CD4-positive, alpha-beta T cell treated with Interleukin-21 for 1 hour (primary cell): ENCODE measurements at regions not wholly inside any gene's neighbourhood (a gene's known extent, or its start where the extent isn't known, plus 50 kb on each side); places are given as distances from the start of the nearest gene placed in this dataset.

ENCODE experiments used
- DNase-seq: peaks from one replicate; pipeline ENCODE4 v3.0.0-alpha.2; 2020

GRCh38 chr13:23488442-23488841 is 54.9 kb upstream of the SACS start:
- DNase-seq: peak; percentile 12

GRCh38 chr13:23496255-23496654 is 62.8 kb upstream of the SACS start:
- DNase-seq: no peak

- no peak for DNase-seq
These were observed 63.7 kb upstream of the SACS start for GRCh38 chr13:23497191-23497590.

- DNase-seq: no peak
These were observed 67.3 kb upstream of the SACS start for GRCh38 chr13:23500849-23501248.

- no peak for DNase-seq
These were observed 66.0 kb upstream of the TNFRSF19 start for GRCh38 chr13:23504180-23504579.

GRCh38 chr13:23505007-23505406 is 65.2 kb upstream of the TNFRSF19 start:
- no peak for DNase-seq

- DNase-seq: no peak
These were observed 64.0 kb upstream of the TNFRSF19 start for GRCh38 chr13:23506071-23506806.

- DNase-seq: no peak
These were observed 63.4 kb upstream of the TNFRSF19 start for GRCh38 chr13:23506807-23507291.

GRCh38 chr13:23509781-23510543 is 60.2 kb upstream of the TNFRSF19 start:
- DNase-seq: no peak

- no peak for DNase-seq
These were observed 59.7 kb upstream of the TNFRSF19 start for GRCh38 chr13:23510544-23510916.

- DNase-seq: no peak
These were observed 59.1 kb upstream of the TNFRSF19 start for GRCh38 chr13:23510979-23511735.

- DNase-seq: no peak
These were observed 57.3 kb upstream of the TNFRSF19 start for GRCh38 chr13:23512762-23513395.

GRCh38 chr13:23513455-23513854 is 56.8 kb upstream of the TNFRSF19 start:
- DNase-seq: no peak

GRCh38 chr13:23514076-23514475 is 56.1 kb upstream of the TNFRSF19 start:
- DNase-seq: no peak

- no peak for DNase-seq
These were observed 55.1 kb upstream of the TNFRSF19 start for GRCh38 chr13:23515116-23515515.

- DNase-seq: no peak
These were observed 54.0 kb upstream of the TNFRSF19 start for GRCh38 chr13:23516190-23516589.

- no peak for DNase-seq
These were observed 53.5 kb upstream of the TNFRSF19 start for GRCh38 chr13:23516702-23517101.

GRCh38 chr13:23518231-23518630 is 52.0 kb upstream of the TNFRSF19 start:
- no peak for DNase-seq
